AG04449 (cell line): ENCODE measurements at regions not wholly inside any gene's neighbourhood (a gene's known extent, or its start where the extent isn't known, plus 50 kb on each side); places are given as distances from the start of the nearest gene placed in this dataset.

Experiments used
- CTCF ChIA-PET: fragments of 350-600 bp; formaldehyde crosslinking; extraction: SDS; loops from one replicate; lab custom pipeline; 2021; ENCODE audit warnings: antibody characterized with exemption; lab: Yijun Ruan, JAX
- POLR2A ChIA-PET: fragments of 400-600, 350-600 bp; formaldehyde crosslinking; extraction: SDS; loops from one replicate; lab custom pipeline; 2020; ENCODE audit warnings: antibody characterized with exemption, inconsistent platforms; lab: Yijun Ruan, JAX
- DNase-seq: peaks from one replicate; pipeline ENCODE4 v3.0.0-alpha.2; 2010; ENCODE audit warnings: low read depth, low spot score
- H3K4me3 ChIP-seq: 2 replicates; pipeline ENCODE4 v1.5.1; 2011; ENCODE audit warnings: low read depth, mild to moderate bottlenecking, control low read depth, low read length
- CTCF ChIP-seq: IDR thresholded peaks from one replicate; pipeline ENCODE4 v1.5.1; 2011; ENCODE audit warnings: mild to moderate bottlenecking, moderate library complexity, low read length, control low read depth, inconsistent platforms; ENCODE audit not compliant: insufficient read depth; ENCODE audit errors: missing control alignments

- no peak for DNase-seq
- POLR2A ChIA-PET: no interaction called here
- TF ChIP-seq CTCF: no peak
- H3K4me3 ChIP-seq: no peak overlapping the region
- CTCF ChIA-PET: no interaction called here
Measured at GRCh38 chr2:187989925-187990623, 301.6 kb upstream of the GULP1 start.

- DNase-seq: no peak
- ChIA-PET CTCF (no interaction called here), POLR2A (no interaction called here)
- no peak for TF ChIP-seq CTCF
- no peak overlapping the region for H3K4me3 ChIP-seq
Measured at GRCh38 chr2:187991389-187991788, 300.3 kb upstream of the GULP1 start.

GRCh38 chr2:187994464-187995331 is 297.0 kb upstream of the GULP1 start:
- TF ChIP-seq CTCF: no peak
- no peak for DNase-seq
- ChIA-PET POLR2A (no interaction called here), CTCF (no interaction called here)
- H3K4me3 ChIP-seq: no peak overlapping the region

- ChIA-PET POLR2A (no interaction called here), CTCF (no interaction called here)
- no peak for DNase-seq
- TF ChIP-seq CTCF: no peak
- no peak overlapping the region for H3K4me3 ChIP-seq
Measured at GRCh38 chr2:187995556-187995955, 296.1 kb upstream of the GULP1 start.

- ChIA-PET POLR2A (no interaction called here), CTCF (no interaction called here)
- no peak for TF ChIP-seq CTCF
Measured at GRCh38 chr2:187996630-187997029, 295.0 kb upstream of the GULP1 start.

GRCh38 chr2:188000189-188000588 is 291.5 kb upstream of the GULP1 start:
- no peak for DNase-seq
- POLR2A ChIA-PET: no interaction called here
- CTCF ChIA-PET: no interaction called here
- H3K4me3 ChIP-seq: no peak overlapping the region
- no peak for TF ChIP-seq CTCF

More at GRCh38 chr2:187996630-187997029, 295.0 kb upstream of the GULP1 start:
- no peak for DNase-seq
- no peak overlapping the region for H3K4me3 ChIP-seq
